Tibial nerve (tissue), 4 donors: ENCODE measurements at regions not wholly inside any gene's neighbourhood (a gene's known extent, or its start where the extent isn't known, plus 50 kb on each side); places are given as distances from the start of the nearest gene placed in this dataset.

ENCODE experiments used
- CTCF ChIP-seq, 5 experiments: fragments of 200-600 bp in 3 of 5; fragments of 450-650 bp in 2 of 5; sonication (generic) in 3 of 5; IDR thresholded peaks; one replicate each; pipeline ENCODE4 v1.5.1; 2016 to 2019; ENCODE audit warnings: antibody characterized with exemption in 5 of 5, mild to moderate bottlenecking in 3 of 5, moderate library complexity in 2 of 5
- EP300 ChIP-seq, 2 donors: sonication (generic); formaldehyde crosslinking; IDR thresholded peaks; one replicate each; pipeline ENCODE4 v1.6.1; 2017; ENCODE audit warnings: antibody characterized with exemption in 2 of 2, mild to moderate bottlenecking in 1 of 2
- POLR2A ChIP-seq, 2 donors: fragments of 450-650 bp; IDR thresholded peaks; one replicate each; pipeline ENCODE4 v1.6.1; 2017; ENCODE audit warnings: antibody characterized with exemption in 2 of 2, mild to moderate bottlenecking in 2 of 2, moderate library complexity in 2 of 2

GRCh38 chr1:239725933-239726332 is 339.6 kb downstream of the CHRM3 start:
- no peak for TF ChIP-seq CTCF (IDR thresholded peaks at IDR 0.05)
- TF ChIP-seq POLR2A (IDR thresholded peaks at IDR 0.05): no peak
- TF ChIP-seq EP300 (IDR thresholded peaks at IDR 0.05): no peak
